ENCODE measurements at regions not wholly inside any gene's neighbourhood (a gene's known extent, or its start where the extent isn't known, plus 50 kb on each side); places are given as distances from the start of the nearest gene placed in this dataset.

DNA sequence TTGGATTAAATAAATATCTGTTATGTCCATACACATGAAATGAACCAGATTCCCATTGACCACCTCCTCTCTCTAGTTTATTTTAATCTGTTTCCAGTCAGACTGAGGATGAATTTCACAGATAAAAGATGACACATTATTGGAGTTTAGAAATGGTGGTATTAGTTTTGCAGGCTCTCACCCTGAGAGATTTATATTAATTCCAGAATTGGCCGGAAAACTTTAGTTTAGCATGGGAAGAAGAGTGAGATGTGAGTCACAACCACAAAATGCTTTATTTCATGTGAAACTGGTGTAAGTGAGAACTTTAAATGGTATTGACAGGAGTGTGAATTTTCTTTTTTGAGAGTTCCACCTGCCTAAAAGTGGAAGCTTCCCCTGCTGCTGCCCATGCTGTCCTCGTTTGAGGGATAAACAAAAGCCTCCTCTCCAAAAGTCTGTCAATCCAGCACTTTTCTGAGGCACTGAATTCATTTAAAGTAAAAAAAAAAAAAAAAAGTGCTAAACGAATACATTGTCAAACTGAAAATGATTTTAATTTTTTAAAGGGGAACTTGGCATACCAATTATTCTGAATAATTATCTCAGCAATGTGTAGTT is 65.1 kb upstream of the EPHA3 start:
- DNase-seq (ENCODE audit: low spot score): no peak

DNA sequence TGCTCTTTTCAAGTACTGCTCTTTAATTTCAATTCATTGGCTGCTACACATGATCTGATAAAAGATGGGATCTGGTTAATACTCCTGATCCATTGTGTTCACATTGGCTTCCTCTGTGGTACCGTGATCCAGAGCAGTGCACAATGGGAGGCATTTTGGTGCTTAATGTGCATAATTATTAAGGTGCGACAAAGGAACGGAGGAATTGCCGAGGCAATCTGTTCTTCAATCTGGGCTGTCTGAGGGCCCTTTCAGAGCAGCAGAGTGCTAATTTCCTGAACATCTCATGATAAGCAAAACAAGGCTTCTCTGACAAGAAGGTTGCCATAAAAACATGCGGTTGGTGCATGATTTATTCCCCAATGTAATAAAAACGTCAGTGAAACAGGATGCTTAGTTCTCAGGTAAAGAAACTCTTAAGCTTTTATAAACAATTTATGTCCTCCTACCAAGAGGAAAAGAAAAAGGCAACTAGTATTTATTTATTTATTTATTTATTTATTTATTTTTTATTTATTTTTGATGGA is 64.0 kb upstream of the EPHA3 start:
- no peak for DNase-seq (ENCODE audit: low spot score)

DNA sequence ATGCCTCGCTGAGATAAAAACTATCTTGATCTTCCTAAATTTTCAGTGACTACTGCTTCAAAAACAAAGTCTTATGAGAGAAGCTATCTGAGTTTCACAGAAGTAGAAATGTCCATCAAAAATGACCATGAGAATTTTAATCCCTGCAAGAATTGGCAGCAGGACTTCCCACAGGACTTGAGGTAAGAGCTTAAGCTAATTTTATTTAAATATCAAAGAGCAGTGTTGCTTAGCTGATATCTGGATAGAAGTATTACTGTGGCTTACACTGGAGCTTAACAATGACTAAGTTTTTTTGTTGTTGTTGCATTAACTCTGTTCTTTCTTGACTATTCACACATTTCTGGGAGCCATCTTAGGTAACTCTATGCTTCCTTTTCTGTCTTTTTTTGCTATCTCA is 60.8 kb upstream of the EPHA3 start:
- no peak for DNase-seq (ENCODE audit: low spot score)

DNA sequence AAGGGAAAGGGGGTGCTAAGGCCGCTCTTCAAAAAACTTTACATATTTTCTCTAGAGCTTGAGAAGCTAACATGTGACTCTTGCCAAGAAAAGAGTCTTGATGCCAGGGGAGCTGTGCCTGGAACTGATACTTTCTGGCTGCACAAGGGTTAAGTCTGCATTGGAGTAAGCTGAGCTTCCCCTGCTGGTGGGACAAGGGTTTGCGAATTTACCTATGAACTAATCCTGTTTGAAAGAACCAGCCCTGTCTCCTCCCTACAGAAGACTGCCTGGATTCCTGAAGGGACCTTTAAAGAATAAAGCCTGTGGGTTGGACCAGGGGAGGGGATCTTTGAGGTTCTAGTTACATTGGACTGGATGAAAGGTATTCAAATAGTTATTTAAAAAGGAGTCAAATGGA is 58.3 kb upstream of the EPHA3 start:
- DNase-seq (ENCODE audit: low spot score): no peak

DNA sequence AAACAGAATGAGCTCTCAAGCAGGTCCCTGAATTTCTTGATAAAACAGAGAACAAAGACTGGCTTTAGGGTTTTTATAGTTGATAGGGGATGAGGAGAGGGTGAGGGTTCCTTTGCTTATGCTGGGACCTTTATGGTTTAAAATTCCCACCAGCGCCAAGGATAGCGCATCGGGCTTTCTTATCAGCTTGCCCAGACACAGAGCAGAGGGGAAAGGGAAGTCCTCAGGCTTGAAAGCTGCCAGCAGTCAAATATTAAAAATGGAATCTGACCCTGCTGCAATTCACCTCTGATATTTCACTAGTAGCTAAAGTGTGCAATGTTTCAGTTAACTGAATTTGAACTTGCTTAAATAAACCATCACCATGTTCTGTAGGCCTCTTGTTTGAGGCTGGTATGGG is 55.0 kb upstream of the EPHA3 start:
- no peak for DNase-seq (ENCODE audit: low spot score)

DNA sequence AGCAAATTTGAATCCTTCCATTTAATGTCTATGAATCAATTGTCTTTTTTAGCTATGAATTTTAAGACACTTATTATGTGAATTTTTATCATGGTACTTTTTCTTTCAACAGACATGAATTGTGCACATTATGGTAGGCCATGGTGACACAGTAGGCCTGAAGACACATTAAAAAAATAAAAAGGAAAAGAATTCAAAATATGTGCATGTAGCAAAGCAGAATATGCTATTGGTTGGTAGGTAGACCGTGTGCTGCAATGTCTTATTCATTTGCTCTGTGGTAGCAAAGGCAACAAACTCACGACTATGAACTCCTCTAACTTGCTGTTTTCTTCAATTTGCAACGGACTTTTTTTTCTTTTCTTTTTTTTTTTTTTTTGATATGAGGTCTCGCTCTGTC is 50.0 kb upstream of the EPHA3 start:
- DNase-seq (ENCODE audit: low spot score): no peak

Data from pons (tissue), 1 donor.